HCT116 (cell line): ENCODE measurements at regions not wholly inside any gene's neighbourhood (a gene's known extent, or its start where the extent isn't known, plus 50 kb on each side); places are given as distances from the start of the nearest gene placed in this dataset.

Experiments
- ATAC-seq: fragments of 200-7000 bp; cut with Tn5 transposase; 2 replicates; pipeline ENCODE4 v1.9.1; 2020; ENCODE audit warnings: mild to moderate bottlenecking, moderate library complexity
- BruUV-seq: library from RNA; stranded (reverse); fragments of 400-500 nt; replicated peaks from 2 replicates; lab custom pipeline; 2021; lab: Mats Ljungman, UMichigan
- CTCF ChIA-PET: fragments of 300-600 bp; sonication (Branson Sonifier 250); formaldehyde crosslinking; loops from one replicate; lab custom pipeline; 2021; ENCODE audit warnings: antibody characterized with exemption; lab: Charles Lee
- POLR2A ChIA-PET: fragments of 300-600, 350-600 bp; sonication (Branson Sonifier 250); formaldehyde crosslinking; loops from one replicate; lab custom pipeline; 2021; ENCODE audit warnings: antibody characterized with exemption; lab: Charles Lee
- RAD21 ChIA-PET, 2 experiments: fragments of 300-600 bp; sonication (Branson Sonifier 250); formaldehyde crosslinking; loops; one replicate each; lab custom pipeline; 2023; ENCODE audit warnings: low total read pairs in 2 of 2; ENCODE audit not compliant: uncharacterized antibody in 2 of 2, unreplicated experiment in 2 of 2, low non-redundant PET in 1 of 2; lab: Charles Lee
- DNase-seq: peaks from one replicate; pipeline ENCODE4 v3.0.0-alpha.2; 2010; ENCODE audit warnings: low read depth, low spot score
- H2AFZ ChIP-seq: fragments of 200-600 bp; shearing (Covaris generic), sonication (generic); 2 replicates; pipeline ENCODE4 v1.6.1; 2017; ENCODE audit warnings: low read depth, mixed run types, mixed read lengths, antibody characterized with exemption, low read length; ENCODE audit not compliant: poor library complexity, severe bottlenecking
- H3K27ac ChIP-seq: 2 replicates; pipeline ENCODE4 v1.5.1; 2012; ENCODE audit warnings: low read depth, low read length
- H3K27me3 ChIP-seq: fragments of 200-600 bp; sonication (generic); 2 replicates; pipeline ENCODE4 v1.6.1; 2016; ENCODE audit warnings: mixed run types, low read length, mixed read lengths; ENCODE audit not compliant: insufficient read depth
- H3K36me3 ChIP-seq, 2 experiments: fragments of 200-500 bp in 1 of 2; fragments of 200-600 bp in 1 of 2; sonication (Bioruptor generic) in 1 of 2; sonication (generic) in 1 of 2; 2 replicates each; pipeline versions ENCODE4 v1.5.1 to v1.6.1; 2014 to 2016; ENCODE audit warnings: low read length in 2 of 2, inconsistent platforms in 1 of 2, mixed read lengths in 1 of 2, mixed run types in 1 of 2; ENCODE audit not compliant: insufficient read depth in 2 of 2, control insufficient read depth in 1 of 2
- H3K4me1 ChIP-seq, 2 experiments: fragments of 200-600 bp in 1 of 2; sonication (generic) in 1 of 2; 2 replicates each; pipeline versions ENCODE4 v1.5.1 to v1.6.1; 2012 to 2017; ENCODE audit warnings: low read length in 2 of 2, inconsistent platforms in 1 of 2, mild to moderate bottlenecking in 1 of 2, mixed read lengths in 1 of 2, mixed run types in 1 of 2, moderate library complexity in 1 of 2; ENCODE audit not compliant: insufficient read depth in 2 of 2, control insufficient read depth in 1 of 2
- H3K4me2 ChIP-seq: fragments of 200-600 bp; sonication (generic); 2 replicates; pipeline ENCODE4 v1.6.1; 2017; ENCODE audit warnings: mixed run types, low read length, mixed read lengths
- H3K4me3 ChIP-seq, 2 experiments: fragments of 200-600 bp in 1 of 2; sonication (generic) in 1 of 2; replicated peaks in 1 of 2; 2 replicates each; pipeline ENCODE4 v1.5.1; 2011 to 2016; ENCODE audit warnings: low read length in 2 of 2, control low read depth in 1 of 2, low read depth in 1 of 2, mild to moderate bottlenecking in 1 of 2, mixed read lengths in 1 of 2, mixed run types in 1 of 2
- H3K79me2 ChIP-seq: fragments of 200-600 bp; sonication (generic); 2 replicates; pipeline ENCODE4 v1.6.1; 2017; ENCODE audit warnings: mild to moderate bottlenecking, mixed run types, low read length, moderate library complexity, mixed read lengths; ENCODE audit not compliant: insufficient read depth
- H3K9ac ChIP-seq: fragments of 200-600 bp; sonication (generic); 2 replicates; pipeline ENCODE4 v1.6.1; 2016; ENCODE audit warnings: low read length, mixed read lengths
- H3K9me2 ChIP-seq: fragments of 200-600 bp; sonication (generic), shearing (Covaris generic); 2 replicates; pipeline ENCODE4 v1.6.1; 2017; ENCODE audit warnings: mixed run types, mild to moderate bottlenecking, moderate library complexity; ENCODE audit not compliant: insufficient read depth
- H3K9me3 ChIP-seq, 2 experiments: fragments of 200-500 bp in 1 of 2; fragments of 200-600 bp in 1 of 2; sonication (Bioruptor generic) in 1 of 2; sonication (generic) in 1 of 2; 2 replicates each; pipeline ENCODE4 v1.6.1; 2014 to 2017; ENCODE audit warnings: low read length in 2 of 2, mixed read lengths in 2 of 2, inconsistent platforms in 1 of 2, low read depth in 1 of 2, mild to moderate bottlenecking in 1 of 2, mixed run types in 1 of 2, moderate library complexity in 1 of 2; ENCODE audit not compliant: control insufficient read depth in 1 of 2, insufficient read depth in 1 of 2
- H4K20me1 ChIP-seq: fragments of 200-600 bp; sonication (generic), shearing (Covaris generic); 2 replicates; pipeline ENCODE4 v1.6.1; 2017; ENCODE audit warnings: mixed run types, mild to moderate bottlenecking, moderate library complexity; ENCODE audit not compliant: insufficient read depth
- ATF3 ChIP-seq: IDR thresholded peaks from 2 replicates; pipeline ENCODE4 v1.6.1; 2012
- CBX3 ChIP-seq: IDR thresholded peaks from 2 replicates; pipeline ENCODE4 v1.6.1; 2012; ENCODE audit warnings: low read depth
- CEBPB ChIP-seq: IDR thresholded peaks from 2 replicates; pipeline ENCODE4 v1.6.1; 2012; ENCODE audit warnings: low read depth
- CTCF ChIP-seq, 3 experiments: fragments of 200-600 bp in 1 of 3; sonication (generic) in 1 of 3; IDR thresholded peaks in 2 of 3; conservative IDR thresholded peaks in 1 of 3; 2 replicates each; pipeline ENCODE4 v1.5.1; 2012 to 2017; ENCODE audit warnings: low read depth in 2 of 3, low read length in 2 of 3, antibody characterized with exemption in 1 of 3, borderline replicate concordance in 1 of 3, control low read depth in 1 of 3, mild to moderate bottlenecking in 1 of 3, mixed read lengths in 1 of 3, mixed run types in 1 of 3, moderate library complexity in 1 of 3; ENCODE audit not compliant: insufficient read depth in 1 of 3
- ELF1 ChIP-seq: IDR thresholded peaks from 2 replicates; pipeline ENCODE4 v1.6.1; 2012; ENCODE audit warnings: low read depth, borderline replicate concordance
- EZH2 ChIP-seq: fragments of 200-600 bp; sonication (generic); IDR thresholded peaks from 2 replicates; pipeline ENCODE4 v1.6.1; 2017; ENCODE audit warnings: antibody characterized with exemption, mixed run types
- MAX ChIP-seq: IDR thresholded peaks from 2 replicates; pipeline ENCODE4 v1.6.1; 2012
- POLR2A ChIP-seq: IDR thresholded peaks from 2 replicates; pipeline ENCODE4 v1.7.0; 2011; ENCODE audit warnings: borderline replicate concordance; ENCODE audit not compliant: insufficient read depth, insufficient read length; ENCODE audit errors: extremely low read depth
- POLR2AphosphoS5 ChIP-seq: IDR thresholded peaks from 2 replicates; pipeline ENCODE4 v1.6.1; 2011; ENCODE audit warnings: mild to moderate bottlenecking, low read depth, low read length, moderate library complexity
- RAD21 ChIP-seq: IDR thresholded peaks from 2 replicates; pipeline ENCODE4 v1.6.1; 2012; ENCODE audit warnings: low read depth, mild to moderate bottlenecking
- REST ChIP-seq: IDR thresholded peaks from 2 replicates; pipeline ENCODE4 v1.6.1; 2012; ENCODE audit warnings: low read depth
- SP1 ChIP-seq: IDR thresholded peaks from 2 replicates; pipeline ENCODE4 v1.6.1; 2012; ENCODE audit warnings: low read depth
- TCF7L2 ChIP-seq: IDR thresholded peaks from 2 replicates; pipeline ENCODE4 v1.7.0; 2011; ENCODE audit warnings: borderline replicate concordance, inconsistent platforms; ENCODE audit not compliant: insufficient read depth, insufficient read length; ENCODE audit errors: extremely low read depth
- ZBTB33 ChIP-seq: IDR thresholded peaks from 2 replicates; pipeline ENCODE4 v1.6.1; 2011; ENCODE audit warnings: mild to moderate bottlenecking, low read length, moderate library complexity; ENCODE audit not compliant: insufficient replicate concordance; ENCODE audit errors: extremely low read depth
- intact Hi-C: fragments of 100-400 bp; cut with micrococcal nuclease; formaldehyde crosslinking; loops from 2 replicates; pipeline ENCODE4 v1.10.0; 2022

GRCh38 chr2:217146956-217147355 is 287.1 kb upstream of the TNP1 start:
- intact Hi-C loops: no loop called here
- Histone ChIP-seq H3K27ac (no peak overlapping the region), H3K4me2 (no peak overlapping the region), H3K27me3 (peaks cover 39% of the 10 kb centered on the region), H3K36me3 (no peaks in the 10 kb centered on the region), H3K4me3 (no peak overlapping the region), H3K4me1 (no peaks in the 10 kb centered on the region), H3K9ac (no peak overlapping the region), H3K79me2 (no peaks in the 10 kb centered on the region), H2AFZ (no peak overlapping the region), H3K9me3 (no peaks in the 10 kb centered on the region), H3K9me2 (no peaks in the 10 kb centered on the region), H4K20me1 (no peaks in the 10 kb centered on the region; the same call in 1 of the 2 replicates)
- no TSS peak for BruUV-seq
- DNase-seq (no peak), ATAC-seq (no peak)
- ChIA-PET POLR2A (no interaction called here), RAD21 (no interaction called here), CTCF (interaction anchor here (1.6 kb wide), 1 partner anchor 19 kb away, joined by 5 read pairs; no protein-coding TSS in a partner anchor)
- TF ChIP-seq POLR2A (no peak), ATF3 (no peak), EZH2 (no peak), CBX3 (no peak), REST (no peak), SP1 (no peak), POLR2AphosphoS5 (no peak), MAX (no peak), TCF7L2 (no peak), RAD21 (no peak), CEBPB (no peak), ZBTB33 (no peak), CTCF (IDR thresholded peaks at IDR 0.05 in 2 of 3, conservative IDR thresholded peaks at IDR 0.05 in 1 of 3; ENCODE audit: borderline replicate concordance in 1 of 3, insufficient read depth in 1 of 3, low read depth in 2 of 3, low read length in 2 of 3) (no peak), ELF1 (no peak)
